T-helper 1 cell treated with Interleukin-12 subunit alpha and Interleukin-12 subunit beta and Interleukin-4 antibody, amounts not matched to agents 30 μg/mL and 1 μg/mL, for 36 hours (primary cell): ENCODE measurements at regions not wholly inside any gene's neighbourhood (a gene's known extent, or its start where the extent isn't known, plus 50 kb on each side); places are given as distances from the start of the nearest gene placed in this dataset.
"Not testable (repeated sequence)": the region's sequence is repeated elsewhere in the genome, so short reads cannot be mapped to it uniquely, and the experiment has no call there.

Experiments
- H3K27ac Mint-ChIP-seq: one replicate; pipeline ENCODE4 v1.8.0; 2021; ENCODE audit warnings: mild to moderate bottlenecking, mixed read lengths
- H3K27me3 Mint-ChIP-seq: one replicate; pipeline ENCODE4 v1.8.0; 2021; ENCODE audit warnings: low read depth, mixed read lengths
- H3K36me3 Mint-ChIP-seq: one replicate; pipeline ENCODE4 v1.8.0; 2021; ENCODE audit warnings: low read depth, mixed read lengths
- H3K4me1 Mint-ChIP-seq: one replicate; pipeline ENCODE4 v1.8.0; 2021; ENCODE audit warnings: low read depth, mixed read lengths
- H3K4me3 Mint-ChIP-seq: one replicate; pipeline ENCODE4 v1.8.0; 2021; ENCODE audit warnings: mild to moderate bottlenecking, moderate library complexity, mixed read lengths
- H3K9me3 Mint-ChIP-seq: one replicate; pipeline ENCODE4 v1.8.0; 2021; ENCODE audit warnings: mixed read lengths

DNA sequence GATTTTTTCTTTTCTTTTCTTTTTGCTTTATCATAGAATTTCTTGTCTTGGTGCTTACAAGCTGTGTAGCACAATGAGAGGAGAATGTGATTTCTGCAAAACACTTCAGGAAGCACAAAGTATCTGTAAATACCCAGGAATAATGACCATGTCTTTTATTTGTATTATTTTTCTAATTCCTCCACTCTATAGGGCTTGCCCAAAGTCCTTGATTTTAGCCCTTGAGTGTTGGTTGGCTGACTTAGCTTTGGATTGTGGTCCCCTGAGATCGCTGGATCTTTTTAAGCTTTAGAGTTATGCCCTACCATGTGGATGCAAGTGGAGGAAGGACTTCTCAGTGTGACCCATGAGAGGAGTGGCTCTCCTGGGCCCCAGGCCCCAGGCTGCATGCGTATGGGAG lies 52.2 kb downstream of the HOXC4 start:
- H3K4me1 Mint-ChIP-seq, result not testable (repeated sequence)

GRCh38 chr12:54106252-54106651 lies 52.6 kb downstream of the HOXC4 start:
- H3K27ac Mint-ChIP-seq, H3K4me3 Mint-ChIP-seq, H3K4me1 Mint-ChIP-seq, H3K36me3 Mint-ChIP-seq, H3K9me3 Mint-ChIP-seq: not testable (repeated sequence)
- H3K27me3 Mint-ChIP-seq, result peaks cover 66% of the 10 kb centered on the region

More for the DNA sequence above, 52.2 kb downstream of the HOXC4 start:
- peaks cover 67% of the 10 kb centered on the region for H3K27me3 Mint-ChIP-seq
- H3K4me3 Mint-ChIP-seq, H3K36me3 Mint-ChIP-seq, H3K9me3 Mint-ChIP-seq, H3K27ac Mint-ChIP-seq: not testable (repeated sequence)

GRCh38 chr12:54106803-54107579 lies 53.4 kb downstream of the HOXC4 start:
- H3K27me3 Mint-ChIP-seq, result peaks cover 66% of the 10 kb centered on the region
- H3K36me3 Mint-ChIP-seq, H3K4me3 Mint-ChIP-seq, H3K4me1 Mint-ChIP-seq, H3K27ac Mint-ChIP-seq, H3K9me3 Mint-ChIP-seq: not testable (repeated sequence)

DNA sequence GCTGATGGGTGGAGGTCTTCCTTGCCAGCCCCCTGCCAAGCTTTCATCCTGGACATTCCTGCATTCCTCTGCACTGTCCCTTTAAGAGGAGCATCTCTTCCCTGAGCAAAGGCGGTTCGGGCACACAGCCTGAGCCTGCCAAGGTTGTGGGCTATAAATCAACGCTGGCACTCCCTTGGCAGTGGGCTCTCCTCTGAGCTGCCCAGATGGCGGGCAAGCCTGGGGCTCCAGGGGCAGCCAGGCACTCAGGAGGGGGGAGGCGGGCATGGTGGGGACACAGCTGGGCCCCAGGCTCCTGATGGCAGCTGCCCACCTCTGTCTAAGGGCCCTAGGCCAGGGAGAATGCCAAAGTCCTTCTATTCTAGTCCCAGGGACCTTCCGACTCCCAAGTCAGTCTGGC lies 58.7 kb downstream of the HOXC4 start:
- not testable (repeated sequence) for H3K27ac Mint-ChIP-seq, H3K4me3 Mint-ChIP-seq, H3K36me3 Mint-ChIP-seq, H3K4me1 Mint-ChIP-seq, H3K9me3 Mint-ChIP-seq
- H3K27me3 Mint-ChIP-seq, result peaks cover 49% of the 10 kb centered on the region

DNA sequence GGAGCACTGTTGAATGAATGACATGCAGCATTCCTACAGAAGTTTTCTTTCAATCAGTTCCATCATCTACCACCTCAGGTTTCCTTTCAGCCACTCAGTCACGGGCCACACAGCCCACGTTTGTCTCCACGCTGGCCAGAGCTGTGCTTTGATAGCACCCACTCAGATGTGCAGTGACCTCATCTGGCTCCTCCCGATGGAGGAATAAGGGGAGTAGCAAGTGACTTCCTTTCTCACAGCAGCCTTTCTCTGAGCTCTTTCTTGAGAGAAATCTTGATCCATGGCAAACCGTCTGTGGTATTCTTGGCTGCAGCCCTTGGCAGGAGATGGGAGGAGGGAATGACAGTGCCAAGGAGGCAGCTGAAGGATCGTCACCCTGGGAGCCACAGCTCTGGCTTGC lies 62.4 kb downstream of the HOXC4 start:
- H3K4me1 Mint-ChIP-seq, H3K9me3 Mint-ChIP-seq, H3K27ac Mint-ChIP-seq, H3K4me3 Mint-ChIP-seq, H3K36me3 Mint-ChIP-seq: not testable (repeated sequence)
- peaks cover 61% of the 10 kb centered on the region for H3K27me3 Mint-ChIP-seq

DNA sequence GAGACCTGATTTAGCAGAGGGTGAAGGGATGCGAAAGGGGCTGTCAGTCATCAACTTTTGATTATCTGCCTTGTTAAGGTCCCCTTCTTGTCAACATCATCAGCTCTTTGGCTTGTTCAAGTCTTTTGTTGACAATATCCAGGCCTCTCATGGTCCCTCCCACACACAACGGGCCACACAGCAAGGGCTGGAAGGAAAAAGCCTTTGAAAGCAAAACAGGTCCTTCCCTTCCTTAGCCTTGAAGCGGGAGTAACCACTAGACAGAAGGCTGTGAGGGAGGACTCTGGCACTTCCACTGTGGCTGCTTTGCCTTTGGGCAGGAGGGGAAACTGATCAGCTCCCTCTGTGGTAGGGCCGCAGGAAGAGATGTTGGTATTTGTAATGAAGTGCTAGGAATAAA lies 63.8 kb downstream of the HOXC4 start:
- H3K4me3 Mint-ChIP-seq, H3K27ac Mint-ChIP-seq, H3K9me3 Mint-ChIP-seq, H3K4me1 Mint-ChIP-seq, H3K36me3 Mint-ChIP-seq: not testable (repeated sequence)
- H3K27me3 Mint-ChIP-seq, result peaks cover 65% of the 10 kb centered on the region

DNA sequence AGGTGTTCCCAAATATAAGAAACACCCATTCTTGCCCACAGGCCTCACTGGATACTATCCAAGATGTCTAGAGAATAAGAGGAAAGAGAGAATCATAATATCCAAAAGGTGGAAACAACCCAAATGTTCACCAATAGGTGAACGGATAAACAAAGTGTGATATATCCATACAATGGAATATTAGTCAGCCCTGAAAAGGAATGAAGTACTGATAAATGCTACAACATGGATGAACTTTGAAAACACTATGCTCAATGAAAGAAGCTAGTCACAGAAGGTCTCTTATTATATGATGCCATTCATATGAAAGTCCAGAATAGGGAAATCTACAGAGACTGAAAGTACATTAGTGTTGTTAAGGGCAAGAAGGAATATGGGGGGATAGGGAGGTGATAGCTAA lies 65.4 kb downstream of the HOXC4 start:
- H3K27ac Mint-ChIP-seq, H3K4me1 Mint-ChIP-seq, H3K4me3 Mint-ChIP-seq, H3K36me3 Mint-ChIP-seq, H3K9me3 Mint-ChIP-seq: not testable (repeated sequence)
- peaks cover 82% of the 10 kb centered on the region for H3K27me3 Mint-ChIP-seq

GRCh38 chr12:54123981-54124380 lies 64.8 kb downstream of the SMUG1 start:
- not testable (repeated sequence) for H3K9me3 Mint-ChIP-seq, H3K4me3 Mint-ChIP-seq, H3K36me3 Mint-ChIP-seq, H3K4me1 Mint-ChIP-seq, H3K27ac Mint-ChIP-seq
- H3K27me3 Mint-ChIP-seq, result peaks cover 96% of the 10 kb centered on the region

DNA sequence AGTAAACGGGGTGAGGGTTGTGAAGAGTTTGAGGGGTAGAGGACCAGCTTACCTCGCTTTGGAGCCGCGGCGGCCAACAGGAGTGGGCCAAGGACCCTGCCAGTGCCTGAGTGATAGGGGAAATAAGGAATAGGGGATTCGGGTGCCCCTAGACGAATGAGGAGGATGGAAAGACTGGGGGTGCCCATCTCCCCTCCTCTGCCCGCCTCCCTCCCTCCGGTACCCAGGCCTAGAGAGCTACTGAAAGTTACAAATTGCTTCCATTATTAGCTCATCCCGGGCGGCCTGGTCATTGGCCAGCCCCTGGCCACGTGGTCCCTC lies 63.1 kb downstream of the SMUG1 start:
- H3K27me3 Mint-ChIP-seq, result peaks cover 95% of the 10 kb centered on the region
- H3K4me1 Mint-ChIP-seq, H3K36me3 Mint-ChIP-seq, H3K9me3 Mint-ChIP-seq, H3K4me3 Mint-ChIP-seq, H3K27ac Mint-ChIP-seq: not testable (repeated sequence)

DNA sequence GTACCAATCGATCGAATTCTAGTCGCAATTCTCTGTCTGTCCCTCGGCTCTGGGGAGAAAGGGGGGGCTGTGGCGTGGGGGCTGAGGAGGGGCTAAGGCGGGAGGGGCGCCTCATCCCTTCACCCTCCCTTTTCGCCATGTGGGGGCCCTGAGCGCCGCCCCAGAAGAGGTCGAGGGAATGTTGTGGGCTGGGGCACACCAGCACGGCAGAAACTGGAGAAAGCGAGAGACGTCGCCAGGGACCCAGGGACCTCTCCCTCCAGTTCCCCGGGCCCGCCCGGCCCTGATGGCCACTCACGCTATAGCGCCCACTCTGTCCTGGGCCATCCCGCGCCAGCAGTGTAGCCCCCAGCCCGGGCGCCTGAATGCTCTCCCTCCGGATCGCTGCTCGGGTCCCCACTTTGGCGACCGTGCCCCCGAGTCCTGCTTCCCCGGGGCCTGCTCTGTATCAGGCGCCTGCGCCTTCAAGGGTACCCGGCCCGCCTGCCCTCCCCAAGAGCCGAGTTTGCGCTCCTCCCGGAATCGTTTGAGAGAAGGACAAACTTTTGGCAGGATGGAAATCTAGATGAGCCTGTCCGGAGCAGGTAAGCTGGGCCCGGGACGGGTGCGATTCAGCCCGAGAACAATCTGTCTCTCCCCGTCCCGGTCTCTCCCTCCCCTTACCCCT lies 62.6 kb downstream of the SMUG1 start:
- no peaks in the 10 kb centered on the region for H3K36me3 Mint-ChIP-seq
- no peak overlapping the region for H3K27ac Mint-ChIP-seq
- no peak overlapping the region for H3K4me3 Mint-ChIP-seq
- H3K27me3 Mint-ChIP-seq, result peaks cover 94% of the 10 kb centered on the region
- H3K4me1 Mint-ChIP-seq, result peaks cover 3% of the 10 kb centered on the region
- no peaks in the 10 kb centered on the region for H3K9me3 Mint-ChIP-seq

GRCh38 chr12:54126696-54127537 lies 61.9 kb downstream of the SMUG1 start:
- Mint-ChIP-seq H3K9me3 (no peaks in the 10 kb centered on the region), H3K36me3 (no peaks in the 10 kb centered on the region), H3K4me1 (peaks cover 3% of the 10 kb centered on the region), H3K4me3 (no peak overlapping the region), H3K27ac (no peak overlapping the region), H3K27me3 (peaks cover 93% of the 10 kb centered on the region)

DNA sequence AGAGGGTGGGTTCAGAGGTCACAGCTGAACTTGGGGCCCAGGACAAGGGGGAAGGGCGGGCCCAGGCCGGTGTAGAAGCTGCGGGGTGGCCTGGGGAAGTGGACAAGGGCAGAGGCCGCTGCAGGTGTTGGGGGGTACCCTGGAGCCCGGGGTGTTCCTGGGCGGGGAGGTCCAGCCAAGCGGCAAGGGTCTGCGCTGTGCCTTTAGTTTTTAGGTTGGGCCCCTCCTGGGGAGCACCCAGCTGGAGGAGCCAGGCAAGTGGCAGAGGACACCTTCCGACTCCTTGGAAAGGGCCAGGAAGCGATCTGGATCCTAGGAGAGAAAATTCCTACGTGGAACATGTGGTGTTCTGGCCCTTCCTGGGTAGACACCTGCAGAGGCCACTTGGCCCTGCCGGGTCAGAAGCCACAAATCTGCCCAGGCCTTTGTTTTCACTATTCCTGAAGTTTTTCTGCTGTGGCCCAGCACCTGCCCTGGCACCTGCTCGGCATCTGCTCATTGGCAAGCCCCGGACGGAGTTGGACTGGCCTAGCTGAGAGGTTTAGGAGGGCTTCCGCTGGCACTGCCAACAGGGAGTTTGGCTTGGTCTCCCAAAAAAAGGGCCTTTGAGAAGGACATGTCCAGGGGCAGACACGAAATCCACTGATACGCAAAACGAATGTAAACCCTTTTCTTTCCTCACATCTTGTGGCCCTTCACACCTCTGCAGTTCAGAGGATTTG lies 61.1 kb downstream of the SMUG1 start:
- H3K4me3 Mint-ChIP-seq, result no peak overlapping the region
- H3K9me3 Mint-ChIP-seq, result no peaks in the 10 kb centered on the region
- H3K27ac Mint-ChIP-seq, result no peak overlapping the region
- H3K27me3 Mint-ChIP-seq, result peaks cover 86% of the 10 kb centered on the region
- peaks cover 3% of the 10 kb centered on the region for H3K4me1 Mint-ChIP-seq
- no peaks in the 10 kb centered on the region for H3K36me3 Mint-ChIP-seq

DNA sequence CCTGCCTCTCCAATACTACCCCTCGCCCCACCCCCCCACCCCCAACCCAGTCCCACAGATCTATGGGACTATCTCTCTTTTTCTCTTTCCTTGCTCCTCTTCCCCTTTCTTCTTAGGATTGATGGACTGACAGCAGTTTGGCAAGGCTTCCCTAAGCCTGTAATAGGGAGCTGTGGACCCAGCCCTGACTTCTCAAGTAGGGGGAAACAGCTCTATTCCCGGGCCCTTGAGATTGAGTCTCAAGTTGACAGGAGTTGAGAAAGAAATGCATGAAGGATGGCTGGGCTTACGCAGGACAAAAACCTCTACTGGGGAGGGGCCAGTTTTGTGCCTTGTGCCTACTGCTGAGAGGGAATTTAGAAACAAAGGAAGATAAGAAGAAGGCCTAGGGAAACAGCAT lies 60.4 kb downstream of the SMUG1 start:
- Mint-ChIP-seq H3K9me3 (no peaks in the 10 kb centered on the region), H3K36me3 (no peaks in the 10 kb centered on the region), H3K4me3 (no peak overlapping the region), H3K27ac (no peak overlapping the region), H3K4me1 (peaks cover 3% of the 10 kb centered on the region), H3K27me3 (peaks cover 83% of the 10 kb centered on the region)

- Mint-ChIP-seq H3K27ac (no peak overlapping the region), H3K4me3 (no peak overlapping the region), H3K27me3 (peaks cover 83% of the 10 kb centered on the region), H3K36me3 (no peaks in the 10 kb centered on the region), H3K9me3 (no peaks in the 10 kb centered on the region), H3K4me1 (peaks cover 3% of the 10 kb centered on the region)
Measured at GRCh38 chr12:54129028-54129903, 59.5 kb downstream of the SMUG1 start.
